ENCODE measurements at regions not wholly inside any gene's neighbourhood (a gene's known extent, or its start where the extent isn't known, plus 50 kb on each side); places are given as distances from the start of the nearest gene placed in this dataset.

- no peaks in the 10 kb centered on the region for H3K9me3 ChIP-seq (ENCODE audit: control insufficient read depth in 1 of 2, insufficient read depth in 1 of 2, low read depth in 1 of 2, low read length in 2 of 2)
- POLR2A ChIA-PET: no interaction called here
- H3K36me3 ChIP-seq (ENCODE audit: control insufficient read depth in 1 of 2, insufficient read depth in 2 of 2, low read length in 2 of 2): no peaks in the 10 kb centered on the region
- H3K4me1 ChIP-seq (ENCODE audit: control insufficient read depth in 1 of 2, insufficient read depth in 2 of 2, low read length in 2 of 2): peaks cover 11 to 27% of the 10 kb centered on the region in 2 experiments
- H3K27ac ChIP-seq (ENCODE audit: low read depth, low read length): no peak overlapping the region
- TF ChIP-seq EZH2 (IDR thresholded peaks at IDR 0.05) (no peak), TCF7L2 (IDR thresholded peaks at IDR 0.05; ENCODE audit: borderline replicate concordance, extremely low read depth, insufficient read depth, insufficient read length) (no peak), POLR2AphosphoS5 (IDR thresholded peaks at IDR 0.05; ENCODE audit: low read depth, low read length) (no peak), ATF3 (IDR thresholded peaks at IDR 0.05) (no peak), FOSL1 (IDR thresholded peaks at IDR 0.05; ENCODE audit: low read depth) (no peak), EGR1 (IDR thresholded peaks at IDR 0.05; ENCODE audit: low read depth) (no peak), SP1 (IDR thresholded peaks at IDR 0.05; ENCODE audit: low read depth) (no peak), REST (IDR thresholded peaks at IDR 0.05; ENCODE audit: low read depth) (no peak), SIN3A (IDR thresholded peaks at IDR 0.05; ENCODE audit: low read depth) (no peak), SRF (IDR thresholded peaks at IDR 0.05; ENCODE audit: low read depth) (no peak), CTCF (IDR thresholded peaks at IDR 0.05 in 2 of 3, conservative IDR thresholded peaks at IDR 0.05 in 1 of 3; ENCODE audit: borderline replicate concordance in 1 of 3, insufficient read depth in 1 of 3, low read depth in 2 of 3, low read length in 2 of 3) (no peak), MAX (IDR thresholded peaks at IDR 0.05) (no peak), CEBPB (IDR thresholded peaks at IDR 0.05; ENCODE audit: low read depth) (no peak), ELF1 (IDR thresholded peaks at IDR 0.05; ENCODE audit: borderline replicate concordance, low read depth) (no peak), RAD21 (IDR thresholded peaks at IDR 0.05; ENCODE audit: low read depth) (no peak), ZFX (IDR thresholded peaks at IDR 0.05) (no peak), ZNF274 (IDR thresholded peaks at IDR 0.05; ENCODE audit: low read depth, low read length) (no peak), YY1 (IDR thresholded peaks at IDR 0.05; ENCODE audit: extremely low read depth, insufficient replicate concordance, low read depth, low read length) (no peak)
- TF ChIP-seq, protein P1, sequence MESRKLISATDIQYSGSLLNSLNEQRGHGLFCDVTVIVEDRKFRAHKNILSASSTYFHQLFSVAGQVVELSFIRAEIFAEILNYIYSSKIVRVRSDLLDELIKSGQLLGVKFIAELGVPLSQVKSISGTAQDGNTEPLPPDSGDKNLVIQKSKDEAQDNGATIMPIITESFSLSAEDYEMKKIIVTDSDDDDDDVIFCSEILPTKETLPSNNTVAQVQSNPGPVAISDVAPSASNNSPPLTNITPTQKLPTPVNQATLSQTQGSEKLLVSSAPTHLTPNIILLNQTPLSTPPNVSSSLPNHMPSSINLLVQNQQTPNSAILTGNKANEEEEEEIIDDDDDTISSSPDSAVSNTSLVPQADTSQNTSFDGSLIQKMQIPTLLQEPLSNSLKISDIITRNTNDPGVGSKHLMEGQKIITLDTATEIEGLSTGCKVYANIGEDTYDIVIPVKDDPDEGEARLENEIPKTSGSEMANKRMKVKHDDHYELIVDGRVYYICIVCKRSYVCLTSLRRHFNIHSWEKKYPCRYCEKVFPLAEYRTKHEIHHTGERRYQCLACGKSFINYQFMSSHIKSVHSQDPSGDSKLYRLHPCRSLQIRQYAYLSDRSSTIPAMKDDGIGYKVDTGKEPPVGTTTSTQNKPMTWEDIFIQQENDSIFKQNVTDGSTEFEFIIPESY (IDR thresholded peaks at IDR 0.05; ENCODE audit: extremely low read depth, insufficient replicate concordance, low read length): no peak
- BruUV-seq (replicated peaks): no TSS peak
- peak overlapping the region; percentile 74 for H3K4me2 ChIP-seq (ENCODE audit: low read length)
- H3K79me2 ChIP-seq (ENCODE audit: insufficient read depth, low read length): no peaks in the 10 kb centered on the region
- RAD21 ChIA-PET (ENCODE audit: low non-redundant PET in 1 of 2, low total read pairs in 2 of 2, uncharacterized antibody in 2 of 2, unreplicated experiment in 2 of 2): no interaction called here
- H2AFZ ChIP-seq (ENCODE audit: low read depth, low read length, poor library complexity, severe bottlenecking): peak overlapping the region; percentile 89
- no peak overlapping the region for H3K9ac ChIP-seq (ENCODE audit: low read length)
- H4K20me1 ChIP-seq (ENCODE audit: insufficient read depth): no peaks in the 10 kb centered on the region
- CTCF ChIA-PET: no interaction called here
- H3K9me2 ChIP-seq (ENCODE audit: insufficient read depth): no peaks in the 10 kb centered on the region
- intact Hi-C loops (cut with micrococcal nuclease): loop anchor here (5.0 kb wide), 1 partner anchor 226 kb away; the partner anchor contains the start of gene MARCKS
- no peak overlapping the region for H3K4me3 ChIP-seq (replicated peaks in 1 of 2; ENCODE audit: low read depth in 1 of 2, low read length in 2 of 2)
- no peak for ATAC-seq
- no peak for DNase-seq (ENCODE audit: low read depth, low spot score)
- H3K27me3 ChIP-seq (ENCODE audit: insufficient read depth, low read length): no peaks in the 10 kb centered on the region
These were observed 225.5 kb upstream of the MARCKS start for GRCh38 chr6:113631666-113632065.
